HG02763 (cell line): ENCODE measurements at regions not wholly inside any gene's neighbourhood (a gene's known extent, or its start where the extent isn't known, plus 50 kb on each side); places are given as distances from the start of the nearest gene placed in this dataset.
A peak's percentile ranks its signal among the peaks of the same experiment; 100 is the strongest.

Experiments
- ATAC-seq: cut with Tn5 transposase; IDR thresholded peaks from one replicate; pipeline ENCODE4 v1.9.1; 2021; ENCODE audit warnings: mild to moderate bottlenecking, moderate library complexity; ENCODE audit not compliant: unreplicated experiment

DNA sequence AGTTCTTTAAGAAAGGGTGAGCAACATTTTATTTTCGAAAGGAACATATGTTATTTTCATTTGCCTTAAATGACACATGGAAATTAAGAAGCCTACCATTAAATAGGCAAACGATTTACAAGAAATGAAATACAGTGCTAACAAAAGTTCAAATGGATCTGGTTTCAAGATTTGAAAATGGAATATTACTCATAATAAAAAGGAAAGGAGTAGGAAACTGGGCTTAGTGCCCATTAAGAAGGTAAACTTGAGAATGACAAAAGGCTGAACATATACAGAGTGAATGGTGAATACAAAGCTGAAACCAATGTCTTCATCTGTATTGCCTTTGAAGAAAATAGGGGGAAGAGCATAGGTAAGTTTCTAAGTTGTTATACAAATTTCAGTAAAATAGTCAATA lies 974.2 kb upstream of the C9orf72 start:
- ATAC-seq: no peak

DNA sequence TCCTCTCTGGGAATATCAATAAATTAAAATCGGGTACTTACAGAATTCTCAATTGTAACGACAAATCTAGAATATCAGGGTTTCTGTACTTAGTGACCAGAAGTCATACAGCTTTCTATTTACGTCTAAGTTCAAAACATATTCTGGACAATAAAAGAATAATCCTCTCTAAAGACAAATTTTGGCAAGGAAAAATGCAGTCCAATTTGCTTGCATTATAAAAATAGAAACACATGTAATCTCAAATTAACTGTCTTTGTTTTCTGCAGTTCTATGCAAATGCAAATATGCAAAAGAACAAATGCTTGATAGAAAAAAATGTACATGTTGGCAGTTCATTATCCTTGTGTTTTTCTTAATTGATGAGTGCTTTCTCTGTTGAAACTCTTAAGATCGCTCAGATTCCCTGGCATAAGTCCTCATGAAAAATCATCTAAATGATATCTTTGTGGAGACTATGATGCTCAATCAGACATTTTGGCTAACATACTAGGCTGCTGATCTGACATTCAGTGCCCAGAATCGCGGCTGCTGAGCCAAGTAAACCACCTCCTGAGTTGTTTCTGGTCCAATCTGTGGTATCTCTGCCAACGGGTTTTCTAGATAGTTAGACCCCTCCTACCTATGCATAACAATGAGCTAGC lies 990.1 kb upstream of the C9orf72 start:
- no peak for ATAC-seq

DNA sequence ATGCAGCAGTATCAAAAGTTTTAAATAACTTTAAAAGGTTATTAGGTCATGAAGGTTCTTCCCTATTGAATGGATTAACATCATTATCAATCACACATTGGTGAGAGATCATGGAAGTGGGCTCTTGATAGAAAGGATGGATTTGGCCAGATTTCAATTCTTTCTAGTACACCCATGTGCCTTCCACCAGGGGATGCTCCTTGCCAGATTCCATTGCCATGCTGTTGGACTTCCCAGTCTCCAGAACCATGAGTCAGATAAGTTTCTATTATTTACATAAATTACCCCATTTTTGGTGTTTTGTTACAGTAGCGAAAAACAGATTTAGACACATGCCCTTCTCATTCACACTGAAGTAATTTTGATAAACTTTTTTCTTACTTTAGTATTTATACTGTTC lies 1010.6 kb upstream of the C9orf72 start:
- ATAC-seq: no peak

DNA sequence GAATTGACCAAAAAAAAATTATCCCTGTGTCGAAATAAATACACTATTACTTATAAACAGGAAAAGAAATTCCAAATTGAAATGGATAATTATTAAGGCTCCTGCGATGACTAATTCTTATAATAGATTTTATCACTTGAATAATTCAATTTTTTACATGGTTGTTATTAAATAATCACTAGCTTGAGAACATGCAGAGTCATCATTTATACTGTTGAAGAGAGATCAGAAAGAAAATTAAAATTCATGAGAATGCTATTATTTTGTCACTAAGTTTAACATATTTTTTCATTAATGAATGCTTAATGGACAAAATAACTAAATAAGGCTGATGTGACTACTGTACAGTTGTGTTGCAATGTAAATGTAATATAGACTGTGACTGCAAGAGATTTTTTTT lies 1011.3 kb upstream of the C9orf72 start:
- ATAC-seq: no peak

DNA sequence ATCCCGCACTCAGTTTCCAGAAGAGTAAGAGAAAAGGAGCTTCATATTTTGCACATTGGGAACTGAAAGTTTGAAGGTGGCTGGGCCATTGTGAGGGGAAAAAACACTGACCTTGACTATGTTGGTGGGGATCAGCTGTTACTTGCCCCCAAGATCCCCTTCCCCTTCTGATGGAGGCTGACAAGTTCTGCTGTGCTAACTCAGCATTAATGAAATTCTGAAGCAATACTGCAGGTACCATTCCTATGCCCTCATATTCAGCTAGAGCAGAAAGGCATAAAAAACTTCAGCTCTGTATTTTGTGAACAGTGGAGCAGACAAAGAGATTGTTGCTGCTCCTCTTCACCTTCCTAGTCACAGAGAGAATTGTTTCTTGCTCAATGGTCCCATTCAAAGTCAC lies 1013.8 kb upstream of the C9orf72 start:
- ATAC-seq: no peak

DNA sequence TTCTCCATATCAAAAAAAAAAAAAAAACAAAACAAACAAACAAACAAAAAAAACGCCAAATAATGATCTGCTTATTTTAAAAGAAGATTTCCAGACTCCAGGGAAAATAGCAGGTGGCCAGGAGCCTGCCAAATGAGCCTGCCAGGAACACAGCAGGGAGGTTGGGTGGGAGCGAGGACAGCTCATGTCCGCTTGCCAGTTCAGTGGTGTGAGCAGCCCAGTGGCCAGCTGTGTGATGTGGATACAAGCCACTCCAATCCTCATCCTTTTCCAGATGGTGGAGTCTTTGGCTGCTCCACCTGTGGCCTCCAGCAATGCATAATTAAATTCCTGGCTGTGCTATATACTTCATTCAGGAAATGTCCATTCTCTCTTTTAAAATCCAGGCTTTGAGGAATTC lies 1025.1 kb upstream of the C9orf72 start:
- ATAC-seq: no peak

DNA sequence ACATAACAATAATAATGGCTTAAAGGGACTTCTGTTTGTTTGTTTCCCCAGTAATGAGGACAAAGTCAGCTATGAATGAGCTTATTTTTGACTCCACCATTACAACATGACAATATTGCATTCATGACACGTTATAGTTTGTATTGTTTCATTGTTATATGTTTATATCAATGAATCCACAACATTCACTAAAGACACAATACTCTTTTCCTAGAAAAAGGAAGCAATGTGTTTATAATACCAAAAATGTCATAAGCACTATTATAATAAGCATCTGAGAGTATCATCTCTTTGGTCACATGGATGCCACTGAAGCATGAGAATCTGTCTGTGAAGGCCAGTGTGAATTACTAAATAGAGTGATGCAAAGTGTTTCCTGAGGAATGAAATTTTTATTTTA lies 1026.9 kb upstream of the C9orf72 start:
- ATAC-seq: no peak

DNA sequence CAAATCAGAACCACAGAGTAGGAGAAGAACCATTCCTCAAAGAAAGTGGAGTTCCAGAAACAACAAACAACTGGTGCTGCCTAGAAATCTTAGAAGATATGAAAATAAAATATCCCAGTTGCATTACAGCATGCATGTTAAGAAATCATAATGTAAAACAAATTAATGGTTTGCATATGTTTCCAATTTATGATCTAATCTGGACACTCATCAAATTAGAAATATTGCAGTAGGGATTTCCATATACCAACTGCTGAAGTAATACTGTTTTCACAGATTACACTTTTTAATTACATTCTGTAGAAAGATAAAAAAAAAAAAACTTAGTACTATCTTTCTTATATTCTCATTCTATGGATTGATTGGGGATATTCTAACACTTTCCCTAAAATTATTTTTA lies 1034.6 kb upstream of the C9orf72 start:
- no peak for ATAC-seq

DNA sequence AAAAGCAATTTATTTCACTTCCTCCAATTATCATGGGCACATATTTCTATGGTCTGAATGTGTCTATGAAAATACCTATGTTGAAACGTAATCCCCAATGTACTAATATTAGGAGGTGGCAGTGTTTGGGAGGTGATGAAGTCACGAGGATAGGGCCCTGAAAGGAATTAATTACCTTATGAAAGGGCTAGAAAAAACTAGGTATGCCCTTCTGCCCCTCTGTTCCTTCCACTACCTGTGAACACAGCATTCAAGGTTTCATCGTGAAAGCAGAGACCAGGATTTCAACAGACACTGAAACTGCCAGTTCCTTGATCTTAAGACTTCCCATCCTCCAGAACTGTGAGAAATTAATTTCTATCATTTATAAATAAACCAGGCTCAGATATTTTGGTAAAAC lies 1037.1 kb upstream of the C9orf72 start:
- ATAC-seq: no peak

DNA sequence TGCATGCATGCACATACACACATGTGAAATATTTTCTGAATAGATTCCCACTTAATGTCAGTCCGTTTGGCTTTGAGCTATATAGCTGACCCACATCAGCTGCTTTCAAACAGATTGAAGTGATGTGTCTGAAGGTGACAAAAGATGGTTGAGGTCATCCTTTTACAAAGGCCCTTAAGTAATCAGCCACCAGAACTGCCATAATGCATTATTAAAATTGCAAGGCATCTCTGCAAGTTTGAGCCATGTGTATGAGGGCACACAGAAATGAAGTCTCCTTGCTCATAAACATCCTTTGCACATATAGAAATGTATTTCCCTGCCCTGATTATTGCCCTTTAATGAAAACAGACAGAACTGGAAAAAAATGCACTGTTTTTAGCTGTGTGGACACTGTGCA lies 1043.0 kb upstream of the C9orf72 start:
- no peak for ATAC-seq

DNA sequence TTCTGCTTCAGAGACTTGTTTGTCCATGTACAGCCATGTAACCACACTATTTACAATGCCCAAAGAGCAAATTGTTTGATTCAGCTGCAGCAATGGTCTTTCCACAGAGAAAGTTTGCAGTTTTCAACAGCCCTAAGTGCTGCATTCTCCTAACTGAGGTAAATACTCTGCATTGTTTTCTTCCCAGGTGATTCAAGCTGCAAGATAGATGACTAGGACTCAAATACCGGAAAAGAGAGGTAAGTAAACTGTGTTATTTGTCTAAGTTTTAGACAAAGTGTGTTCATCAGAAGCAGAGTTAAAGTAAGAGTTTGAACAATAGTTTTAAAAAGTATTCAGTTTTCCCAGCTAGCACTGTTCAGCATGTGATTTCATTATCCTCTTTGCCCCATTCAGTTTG lies 1046.7 kb upstream of the C9orf72 start:
- no peak for ATAC-seq

DNA sequence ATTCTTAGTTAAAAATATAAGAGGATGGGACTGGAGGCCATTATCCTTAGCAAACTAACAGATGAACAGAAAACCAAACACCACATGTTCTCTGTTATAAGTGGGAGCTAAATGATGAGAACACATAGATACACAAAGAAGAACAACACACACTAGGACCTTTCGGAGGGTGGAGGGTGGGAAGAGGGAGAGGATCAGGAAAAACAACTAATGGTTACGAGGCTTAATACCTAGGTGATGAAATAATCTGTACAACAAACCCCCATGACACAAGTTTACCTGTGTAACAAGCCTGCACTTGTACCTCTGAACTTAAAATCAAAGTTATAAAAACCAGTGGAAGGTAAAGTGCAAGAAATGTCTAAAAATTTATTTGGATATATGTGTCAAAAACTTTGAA lies 1047.4 kb upstream of the C9orf72 start:
- no peak for ATAC-seq

DNA sequence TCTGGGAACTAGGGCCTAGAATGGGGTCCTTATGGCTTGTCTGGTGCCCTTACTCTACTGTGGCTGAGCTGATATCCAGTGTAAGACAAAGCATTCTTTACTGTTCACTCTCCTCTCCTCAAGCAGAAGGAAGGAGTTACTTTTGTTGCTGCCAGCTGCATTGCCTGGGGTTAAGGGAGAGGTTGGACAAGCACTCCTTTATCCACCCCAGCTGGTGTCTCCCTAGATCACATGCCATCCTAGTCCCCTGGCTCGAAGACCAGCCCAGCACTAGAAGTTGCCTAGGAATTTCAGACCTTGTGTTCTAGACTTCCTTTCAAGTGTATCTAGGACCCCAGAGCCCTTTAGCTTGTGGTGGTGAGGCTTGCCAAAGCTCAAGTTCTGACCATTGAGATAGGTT lies 1051.5 kb upstream of the C9orf72 start:
- no peak for ATAC-seq

DNA sequence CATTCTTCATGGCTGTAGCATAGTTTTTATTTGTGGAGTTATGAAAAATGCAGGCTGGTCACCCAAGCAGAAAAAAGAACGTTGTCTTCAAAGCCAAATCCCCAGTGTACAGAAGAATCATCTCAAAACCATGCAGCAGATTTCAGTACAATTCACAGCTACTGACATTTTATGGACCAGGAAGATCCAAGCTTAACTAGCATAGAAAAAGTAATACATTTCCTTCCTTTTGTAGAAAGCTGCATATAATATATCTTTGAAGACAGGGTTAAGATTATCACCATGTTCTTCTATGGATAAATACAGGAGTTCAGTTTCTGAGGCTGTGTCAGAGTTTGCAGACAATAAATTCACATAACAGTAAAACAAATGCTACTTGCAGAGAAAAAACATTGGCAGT lies 1054.8 kb upstream of the C9orf72 start:
- no peak for ATAC-seq

DNA sequence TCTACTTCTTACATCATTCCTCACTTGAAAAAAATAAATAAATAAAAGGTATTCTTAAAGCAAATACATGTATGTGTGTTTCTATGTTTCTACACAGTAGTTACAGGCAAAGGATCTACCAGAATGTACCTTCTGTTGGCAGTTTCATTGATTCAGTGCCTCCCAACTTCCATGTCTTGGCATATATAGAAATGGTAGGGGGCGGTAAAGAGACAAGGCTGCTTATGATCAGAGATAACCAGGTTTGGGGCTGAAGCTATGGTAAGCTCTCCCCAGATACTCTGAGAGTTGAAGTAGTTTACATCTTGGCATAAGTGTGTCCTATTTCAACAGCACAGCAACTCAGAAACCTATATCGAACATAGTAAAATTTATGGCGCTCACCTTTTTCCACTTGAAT lies 1075.4 kb upstream of the C9orf72 start:
- ATAC-seq: no peak

DNA sequence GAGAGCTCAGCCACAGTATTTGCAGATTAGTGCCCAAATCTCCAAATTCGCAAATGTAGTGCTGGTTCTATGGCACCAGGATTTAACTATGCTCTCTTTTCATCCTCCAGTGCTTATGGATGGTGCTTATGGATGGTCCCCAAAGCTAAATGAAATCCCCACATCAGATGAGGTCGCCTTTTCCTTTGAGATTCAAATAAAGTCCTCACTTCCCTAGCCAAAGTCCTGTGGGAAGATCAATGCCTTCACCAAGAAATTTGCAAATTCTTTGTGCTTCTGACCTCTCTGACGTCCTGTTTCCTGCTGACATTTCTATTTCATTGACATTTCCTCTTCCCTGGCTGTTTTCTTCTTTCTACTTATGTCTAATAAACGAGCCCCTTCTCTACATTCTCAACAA lies 1077.0 kb upstream of the C9orf72 start:
- ATAC-seq: no peak

DNA sequence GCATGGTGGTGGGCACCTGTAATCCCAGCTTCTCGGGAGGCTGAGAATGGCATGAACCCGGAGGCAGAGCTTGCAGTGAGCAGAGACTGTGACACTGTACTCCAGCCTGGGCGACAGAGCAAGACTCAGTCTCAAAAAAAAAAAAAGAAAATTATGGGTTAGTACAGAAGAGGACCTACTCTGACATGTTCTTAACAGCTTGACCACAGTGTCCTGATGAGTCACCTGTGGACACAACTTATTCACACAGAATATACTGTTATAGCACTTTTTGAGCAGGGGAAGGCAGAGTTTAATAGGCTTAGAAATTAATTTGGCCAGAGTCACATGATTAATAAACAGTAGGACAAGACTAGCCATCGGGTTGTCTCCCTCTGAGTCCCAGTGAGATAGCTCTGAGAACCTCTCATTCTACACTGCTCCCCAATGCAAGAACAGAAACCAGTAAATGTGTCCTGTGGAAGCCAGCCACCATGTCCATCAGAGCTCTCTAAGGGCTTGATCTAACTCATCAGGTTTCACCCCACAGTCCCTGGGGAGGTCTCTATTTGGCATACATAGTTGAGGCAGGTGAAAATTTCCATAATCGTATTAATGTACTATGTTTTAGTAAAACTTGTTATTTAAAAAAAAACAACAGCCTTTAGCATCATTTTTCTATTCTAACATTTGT lies 1077.9 kb upstream of the C9orf72 start:
- no peak for ATAC-seq

DNA sequence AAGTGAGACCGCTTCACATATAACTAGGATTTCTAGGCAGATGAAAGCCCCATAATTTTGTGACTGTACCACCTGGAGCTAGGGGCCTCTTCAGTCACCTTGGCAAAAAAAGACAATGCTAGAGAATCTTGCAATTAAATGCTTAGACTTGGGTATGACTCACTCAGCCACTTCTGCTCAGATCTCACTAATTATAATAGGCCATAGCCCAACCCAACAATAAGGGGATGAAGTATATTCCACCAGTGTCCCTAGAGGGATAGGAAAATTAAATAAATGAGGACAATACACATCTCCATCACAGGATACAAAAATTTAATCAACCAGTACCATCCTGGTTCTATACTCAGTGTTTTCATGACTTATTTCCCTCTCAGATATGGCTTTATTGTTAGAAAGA lies 1079.9 kb upstream of the C9orf72 start:
- no peak for ATAC-seq

DNA sequence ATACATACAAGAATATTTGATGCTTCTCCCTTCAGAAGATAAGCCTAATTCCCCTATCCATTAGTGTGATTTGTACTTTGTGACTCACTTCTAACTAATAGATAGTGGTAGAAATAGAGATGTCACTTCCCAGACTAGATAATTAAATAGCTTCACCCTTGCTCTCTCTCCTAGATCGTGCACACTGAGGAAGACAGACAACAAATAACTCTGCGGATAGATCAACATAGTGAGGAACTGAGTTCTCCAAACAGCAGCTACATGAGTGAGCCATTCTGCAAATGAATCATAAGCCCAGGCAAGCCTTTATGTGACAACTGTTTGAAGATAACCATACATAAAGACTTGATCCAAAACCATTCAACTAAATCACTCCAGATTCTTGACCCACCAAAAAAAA lies 1083.4 kb upstream of the C9orf72 start:
- no peak for ATAC-seq

DNA sequence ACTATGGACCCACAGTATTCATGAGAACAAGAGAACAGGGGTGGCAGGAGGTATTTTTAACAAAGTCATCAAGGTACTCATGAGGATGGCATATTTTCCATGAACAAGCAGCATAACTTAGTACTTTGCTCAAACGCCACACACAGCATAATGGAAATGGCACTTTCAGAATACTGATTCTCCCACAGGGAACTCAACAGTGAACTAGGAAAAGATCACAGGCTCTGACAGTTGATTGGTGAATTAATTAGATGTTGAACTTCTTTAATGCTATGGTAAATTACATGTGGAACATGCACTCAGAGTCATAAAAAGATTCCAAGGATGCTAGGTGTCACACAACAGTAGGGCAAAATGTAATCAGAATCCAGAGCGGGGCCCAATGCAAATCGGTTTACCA lies 1088.6 kb upstream of the C9orf72 start:
- ATAC-seq: no peak

DNA sequence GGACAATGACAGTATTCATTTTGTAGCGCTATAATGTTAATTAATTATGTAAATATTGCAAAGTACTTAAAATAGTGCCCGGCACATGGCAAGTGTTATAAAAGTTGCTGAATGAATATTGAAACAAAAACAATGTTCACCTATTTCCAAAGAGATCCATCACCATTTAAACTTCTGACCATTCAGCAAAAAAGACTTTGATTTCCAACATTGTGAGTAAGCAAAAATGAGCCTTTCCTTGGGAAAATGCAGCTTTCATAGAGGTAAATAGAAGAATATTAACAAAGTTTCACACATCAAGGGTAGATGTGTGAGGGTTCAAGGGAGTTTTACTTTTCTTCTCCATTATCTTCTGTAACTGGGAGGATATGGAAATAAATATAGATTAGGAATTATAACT lies 1089.4 kb upstream of the C9orf72 start:
- ATAC-seq: no peak

DNA sequence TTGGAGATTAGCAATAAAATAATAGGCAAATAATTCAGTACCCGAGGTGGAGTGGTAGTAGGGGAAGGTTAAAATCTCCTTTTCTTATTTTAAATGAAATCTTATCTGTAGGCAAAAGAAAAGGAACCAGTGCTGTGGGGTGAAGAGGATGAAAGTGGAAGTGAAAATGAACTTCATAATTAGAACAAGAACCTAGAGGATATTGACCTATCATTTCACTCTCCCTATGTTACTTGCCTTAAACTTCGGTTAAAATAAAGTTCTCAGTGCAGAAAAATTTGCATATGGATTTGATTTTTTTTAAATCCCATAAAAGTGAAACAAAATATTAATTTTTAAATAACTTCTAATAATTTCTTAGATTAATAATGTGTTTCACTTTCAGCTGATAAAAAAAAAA lies 1094.9 kb upstream of the C9orf72 start:
- ATAC-seq: peak; percentile 60

DNA sequence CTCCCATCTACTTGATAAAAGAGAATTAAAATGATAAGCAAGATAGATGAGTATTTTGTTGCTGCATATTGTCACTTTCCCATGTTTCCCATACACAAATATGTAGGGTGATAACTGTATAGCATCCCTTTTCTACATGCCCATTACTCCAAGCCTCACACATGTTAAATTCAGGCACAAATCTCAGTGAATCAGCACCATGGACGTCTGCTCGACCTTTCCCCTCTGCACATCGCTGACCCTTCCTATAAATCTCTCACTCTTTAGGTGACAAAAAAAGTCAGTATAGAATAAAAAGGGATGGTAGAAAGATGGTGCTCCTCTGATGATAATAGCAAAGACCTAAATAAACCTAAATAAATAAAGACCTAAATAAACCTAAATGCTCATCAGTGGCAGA lies 1097.7 kb upstream of the C9orf72 start:
- no peak for ATAC-seq
